ENCODE measurements at regions not wholly inside any gene's neighbourhood (a gene's known extent, or its start where the extent isn't known, plus 50 kb on each side); places are given as distances from the start of the nearest gene placed in this dataset.

DNA sequence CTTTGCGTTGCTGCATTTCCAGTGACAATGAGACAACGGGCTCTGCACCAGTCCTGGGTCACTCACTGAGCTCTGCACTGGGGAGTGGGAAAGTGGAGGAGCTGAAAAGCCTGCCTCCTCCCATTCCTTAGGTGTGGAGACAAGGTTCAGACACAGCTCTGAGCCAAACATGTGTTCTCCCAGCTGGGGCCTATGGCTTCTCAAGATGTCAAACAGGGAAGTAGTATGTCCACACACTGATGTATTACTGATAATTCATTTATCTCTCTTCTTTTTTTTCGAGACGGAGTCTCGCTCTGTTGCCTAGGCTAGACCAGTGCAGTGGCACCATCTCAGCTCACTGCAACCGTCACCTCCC, 90.2 kb upstream of the SLC4A7 start:
- dilution Hi-C loops (cut with MboI; ENCODE audit: extremely low pct_ligation_motif_present, low sequenced_read_pairs) (no loop called here), intact Hi-C loops (cut with micrococcal nuclease) (no loop called here)
- Histone ChIP-seq H3K9ac (replicated peaks; ENCODE audit: extremely low read depth, insufficient read depth, low read length) (no peak overlapping the region), H3K79me2 (ENCODE audit: control insufficient read depth, insufficient read depth, low read length) (no peaks in the 10 kb centered on the region), H3K4me1 (ENCODE audit: control insufficient read depth, extremely low read depth, insufficient read depth, low read length) (peaks cover 7% of the 10 kb centered on the region), H2AFZ (ENCODE audit: low read depth, low read length) (no peak overlapping the region), H3K27me3 (ENCODE audit: control insufficient read depth in 2 of 2, insufficient read depth in 2 of 2, low read length in 2 of 2) (no peaks in the 10 kb centered on the region), H4K20me1 (replicated peaks; ENCODE audit: control insufficient read depth, extremely low read depth, insufficient read depth, low read length) (no peaks in the 10 kb centered on the region), H3K27ac (ENCODE audit: insufficient read depth, low read depth, low read length) (no peak overlapping the region), H3K9me3 (replicated peaks; ENCODE audit: control insufficient read depth, insufficient read depth, low read length) (no peaks in the 10 kb centered on the region), H3K4me2 (ENCODE audit: insufficient read depth, low read length) (no peak overlapping the region), H3K4me3 (replicated peaks in 1 of 3; ENCODE audit: insufficient read depth in 1 of 3, low read depth in 1 of 3, low read length in 3 of 3) (no peak overlapping the region), H3K36me3 (ENCODE audit: control insufficient read depth in 2 of 2, extremely low read depth in 1 of 2, insufficient read depth in 2 of 2, low read length in 2 of 2) (no peaks in the 10 kb centered on the region), H3K9me1 (replicated peaks; ENCODE audit: control insufficient read depth, extremely low read depth, insufficient read depth, low read length) (no peaks in the 10 kb centered on the region)
- POLR2A ChIA-PET = no interaction called here
- DNase-seq (ENCODE audit: low read depth, low spot score) (no peak), FAIRE-seq (no peak)
- CTCF ChIA-PET = interaction anchor here (1.2 to 3.0 kb wide), 2 partner anchors 10 to 107 kb away, joined by 3 to 11 read pairs; no protein-coding TSS in a partner anchor
- BruUV-seq (replicated peaks) = no TSS peak
- TF ChIP-seq POLR2AphosphoS5 (IDR thresholded peaks at IDR 0.05; ENCODE audit: insufficient read depth, low read depth, low read length) = no peak
- TF ChIP-seq FOS (IDR thresholded peaks at IDR 0.05; ENCODE audit: borderline replicate concordance, insufficient read depth, low read length) = no peak
- TF ChIP-seq, protein P1, sequence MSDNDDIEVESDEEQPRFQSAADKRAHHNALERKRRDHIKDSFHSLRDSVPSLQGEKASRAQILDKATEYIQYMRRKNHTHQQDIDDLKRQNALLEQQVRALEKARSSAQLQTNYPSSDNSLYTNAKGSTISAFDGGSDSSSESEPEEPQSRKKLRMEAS (IDR thresholded peaks at IDR 0.05; ENCODE audit: insufficient read depth, insufficient read length) = no peak
- TF ChIP-seq GATA2 (IDR thresholded peaks at IDR 0.05; ENCODE audit: insufficient read depth, insufficient read length, low read depth, low read length) = no peak
- TF ChIP-seq EZH2 (IDR thresholded peaks at IDR 0.05; ENCODE audit: borderline replicate concordance, low read depth, low read length, severe bottlenecking) = no peak
- TF ChIP-seq POLR2A (IDR thresholded peaks at IDR 0.05; ENCODE audit: low read depth, low read length) = no peak
- TF ChIP-seq MYC (IDR thresholded peaks at IDR 0.05; ENCODE audit: low read depth, low read length) = no peak
- TF ChIP-seq, protein P2, sequence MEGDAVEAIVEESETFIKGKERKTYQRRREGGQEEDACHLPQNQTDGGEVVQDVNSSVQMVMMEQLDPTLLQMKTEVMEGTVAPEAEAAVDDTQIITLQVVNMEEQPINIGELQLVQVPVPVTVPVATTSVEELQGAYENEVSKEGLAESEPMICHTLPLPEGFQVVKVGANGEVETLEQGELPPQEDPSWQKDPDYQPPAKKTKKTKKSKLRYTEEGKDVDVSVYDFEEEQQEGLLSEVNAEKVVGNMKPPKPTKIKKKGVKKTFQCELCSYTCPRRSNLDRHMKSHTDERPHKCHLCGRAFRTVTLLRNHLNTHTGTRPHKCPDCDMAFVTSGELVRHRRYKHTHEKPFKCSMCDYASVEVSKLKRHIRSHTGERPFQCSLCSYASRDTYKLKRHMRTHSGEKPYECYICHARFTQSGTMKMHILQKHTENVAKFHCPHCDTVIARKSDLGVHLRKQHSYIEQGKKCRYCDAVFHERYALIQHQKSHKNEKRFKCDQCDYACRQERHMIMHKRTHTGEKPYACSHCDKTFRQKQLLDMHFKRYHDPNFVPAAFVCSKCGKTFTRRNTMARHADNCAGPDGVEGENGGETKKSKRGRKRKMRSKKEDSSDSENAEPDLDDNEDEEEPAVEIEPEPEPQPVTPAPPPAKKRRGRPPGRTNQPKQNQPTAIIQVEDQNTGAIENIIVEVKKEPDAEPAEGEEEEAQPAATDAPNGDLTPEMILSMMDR (IDR thresholded peaks at IDR 0.05; ENCODE audit: extremely low read depth in 1 of 2, insufficient read depth in 1 of 2, low read depth in 1 of 2, low read length in 2 of 2) = no peak

Data from endothelial cell of umbilical vein (primary cell).